Muscle layer of colon (tissue), 2 donors: ENCODE measurements at regions not wholly inside any gene's neighbourhood (a gene's known extent, or its start where the extent isn't known, plus 50 kb on each side); places are given as distances from the start of the nearest gene placed in this dataset.
"Not testable (repeated sequence)": the region's sequence is repeated elsewhere in the genome, so short reads cannot be mapped to it uniquely, and the experiment has no call there.

ENCODE experiments used
- H3K27ac ChIP-seq: one replicate; pipeline ENCODE4 v1.7.0; 2013; ENCODE audit warnings: low read depth, mild to moderate bottlenecking, low read length, moderate library complexity
- H3K27me3 ChIP-seq, 2 donors: one replicate each; pipeline ENCODE4 v1.7.0; 2013; ENCODE audit warnings: low read length in 2 of 2, mild to moderate bottlenecking in 2 of 2; ENCODE audit not compliant: insufficient read depth in 2 of 2, control insufficient read depth in 1 of 2
- H3K36me3 ChIP-seq: one replicate; pipeline ENCODE4 v1.7.0; 2013; ENCODE audit warnings: mild to moderate bottlenecking, low read length; ENCODE audit not compliant: insufficient read depth
- H3K4me1 ChIP-seq: one replicate; pipeline ENCODE4 v1.7.0; 2013; ENCODE audit warnings: mild to moderate bottlenecking, low read length; ENCODE audit not compliant: insufficient read depth
- H3K4me3 ChIP-seq, 2 donors: one replicate each; pipeline ENCODE4 v1.7.0; 2013; ENCODE audit warnings: low read length in 2 of 2, low read depth in 1 of 2, mild to moderate bottlenecking in 1 of 2, moderate library complexity in 1 of 2
- H3K9ac ChIP-seq: one replicate; pipeline ENCODE4 v1.7.0; 2013; ENCODE audit warnings: low read length
- H3K9me3 ChIP-seq: one replicate; pipeline ENCODE4 v1.7.0; 2013; ENCODE audit warnings: mild to moderate bottlenecking, low read length
- donor health status: abdominal sarcoma.
- donor health status: Adenocarcinoma of cecum.

DNA sequence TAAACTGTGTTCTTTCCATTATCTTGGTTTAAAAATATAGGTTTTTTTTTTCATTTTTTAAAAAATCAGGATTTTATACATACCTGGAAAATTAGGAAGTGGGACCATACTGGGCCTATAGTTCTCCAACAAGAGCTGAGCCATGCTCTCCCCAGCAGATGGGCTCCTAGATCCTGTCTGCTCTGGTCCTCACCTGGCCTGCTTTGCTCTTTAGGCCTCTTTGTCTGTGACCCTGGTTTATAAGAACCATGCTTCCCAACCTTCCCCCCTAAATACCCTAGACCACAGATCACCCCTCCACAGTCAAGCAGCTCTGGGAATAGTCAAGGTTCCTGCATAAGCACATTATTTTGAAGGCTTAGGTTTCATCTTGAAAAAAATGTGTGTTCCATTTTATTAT is 185.0 kb upstream of the TSHZ3 start:
- H3K9me3 ChIP-seq, result no peaks in the 10 kb centered on the region

DNA sequence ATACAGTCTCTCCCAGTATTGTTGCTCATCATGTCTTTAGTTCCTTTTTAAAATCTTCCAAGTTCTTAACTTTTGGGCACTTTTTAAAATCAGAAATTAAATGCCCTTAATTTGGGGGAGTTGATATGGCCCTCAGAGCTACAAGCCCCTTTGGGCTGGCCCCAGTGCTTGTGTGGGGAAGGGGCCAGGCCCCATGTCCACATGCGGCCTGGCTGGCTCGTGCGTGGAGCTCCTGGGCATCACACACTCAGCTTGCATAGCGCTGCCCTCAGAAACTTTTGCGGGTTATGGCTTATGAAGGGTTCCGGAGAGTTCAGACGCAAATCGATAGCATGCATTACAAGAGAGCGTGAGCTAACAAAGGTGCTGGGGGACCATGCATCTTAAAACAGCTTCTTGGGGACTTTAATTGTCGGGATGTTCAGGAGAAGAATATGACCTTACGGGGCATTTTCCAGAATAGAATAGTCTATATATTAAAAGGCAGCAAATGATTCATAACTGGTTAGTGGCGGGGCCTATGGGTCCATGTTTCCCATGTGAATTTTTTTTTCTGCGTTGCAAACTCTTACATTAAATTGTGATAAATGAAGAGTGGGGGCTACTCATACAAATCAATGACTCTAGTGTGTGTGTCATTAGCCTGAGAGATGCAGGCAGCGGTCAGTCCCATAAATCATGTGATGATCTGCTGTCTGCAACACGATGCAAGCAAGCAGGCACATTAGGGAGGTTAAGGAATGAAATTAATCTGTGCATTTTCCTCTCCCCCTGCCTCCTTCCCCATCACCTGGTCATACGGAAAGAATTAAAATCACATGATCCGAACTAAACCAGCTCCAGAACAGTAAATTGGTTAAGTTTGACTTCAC is 185.8 kb upstream of the TSHZ3 start:
- Histone ChIP-seq H3K4me3 (no peak overlapping the region), H3K36me3 (no peaks in the 10 kb centered on the region), H3K27ac (no peak overlapping the region), H3K9ac (no peak overlapping the region), H3K9me3 (no peaks in the 10 kb centered on the region), H3K27me3 (no peaks in the 10 kb centered on the region), H3K4me1 (no peaks in the 10 kb centered on the region)

More for the DNA sequence above, 185.0 kb upstream of the TSHZ3 start:
- H3K27ac ChIP-seq, result no peak overlapping the region
- no peak overlapping the region for H3K4me3 ChIP-seq
- no peaks in the 10 kb centered on the region for H3K27me3 ChIP-seq
- no peak overlapping the region for H3K9ac ChIP-seq
- no peaks in the 10 kb centered on the region for H3K36me3 ChIP-seq
- no peaks in the 10 kb centered on the region for H3K4me1 ChIP-seq

DNA sequence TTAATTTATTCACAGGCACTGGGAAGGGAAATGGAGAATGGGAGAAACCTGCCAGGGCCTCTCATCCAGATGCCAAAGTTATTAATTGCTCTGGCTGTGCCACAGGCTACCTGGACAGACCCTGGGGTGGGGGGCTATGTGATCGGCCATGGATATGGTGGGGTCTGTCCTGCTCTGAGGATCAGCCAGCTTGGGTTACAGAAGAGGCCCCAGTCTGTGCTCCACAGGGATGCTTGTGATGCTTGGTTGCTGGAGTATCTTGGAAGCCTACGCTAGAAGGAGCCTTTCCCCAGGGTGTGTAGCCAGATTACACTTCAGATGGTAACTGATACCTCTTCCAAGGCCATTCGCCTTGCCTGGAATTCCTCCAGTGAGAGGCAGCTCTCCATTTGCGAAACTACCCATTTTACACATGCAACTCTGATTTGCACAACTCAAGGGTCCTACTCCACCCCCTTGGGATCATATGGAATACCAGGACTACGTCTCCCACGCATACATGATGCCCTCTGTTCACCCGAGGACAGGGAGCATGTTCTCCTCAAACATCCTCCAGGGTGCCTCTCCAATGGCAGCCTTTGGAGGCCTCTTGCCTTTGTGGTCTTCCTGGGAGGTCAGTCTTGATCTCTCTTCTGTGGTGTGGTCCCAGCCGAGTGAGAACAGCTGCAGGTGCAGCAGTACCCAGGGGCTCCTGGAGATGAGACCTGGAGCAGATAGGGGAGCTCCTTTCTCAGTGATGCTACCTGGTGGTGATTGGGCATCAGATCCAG is 186.6 kb upstream of the TSHZ3 start:
- Histone ChIP-seq H3K27me3 (no peaks in the 10 kb centered on the region), H3K4me3 (no peak overlapping the region), H3K9me3 (no peaks in the 10 kb centered on the region), H3K9ac (no peak overlapping the region), H3K4me1 (no peaks in the 10 kb centered on the region), H3K36me3 (no peaks in the 10 kb centered on the region), H3K27ac (no peak overlapping the region)

DNA sequence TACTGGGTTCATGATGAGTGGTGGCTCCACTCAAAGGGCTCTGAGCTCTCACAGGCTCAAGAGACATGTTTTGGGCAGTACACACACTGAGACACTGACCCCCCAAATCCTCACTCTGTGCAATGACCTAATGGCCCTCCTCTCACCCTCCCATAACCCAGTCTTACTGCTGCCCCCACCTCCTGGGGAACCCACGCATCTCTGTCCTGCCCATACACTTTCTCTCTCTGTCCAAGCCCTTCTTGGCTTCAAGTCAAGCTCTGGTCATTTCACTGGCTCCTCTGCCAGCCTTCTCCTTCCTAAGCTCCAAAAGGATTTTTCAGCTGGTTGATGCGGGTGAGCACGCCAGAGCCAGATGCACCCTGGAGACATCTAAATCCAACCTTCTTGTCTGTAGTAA is 187.9 kb upstream of the TSHZ3 start:
- no peak overlapping the region for H3K27ac ChIP-seq
- H3K9ac ChIP-seq, result no peak overlapping the region
- no peak overlapping the region for H3K4me3 ChIP-seq
- no peaks in the 10 kb centered on the region for H3K4me1 ChIP-seq
- H3K9me3 ChIP-seq, result no peaks in the 10 kb centered on the region
- H3K27me3 ChIP-seq, result no peaks in the 10 kb centered on the region
- H3K36me3 ChIP-seq, result no peaks in the 10 kb centered on the region

DNA sequence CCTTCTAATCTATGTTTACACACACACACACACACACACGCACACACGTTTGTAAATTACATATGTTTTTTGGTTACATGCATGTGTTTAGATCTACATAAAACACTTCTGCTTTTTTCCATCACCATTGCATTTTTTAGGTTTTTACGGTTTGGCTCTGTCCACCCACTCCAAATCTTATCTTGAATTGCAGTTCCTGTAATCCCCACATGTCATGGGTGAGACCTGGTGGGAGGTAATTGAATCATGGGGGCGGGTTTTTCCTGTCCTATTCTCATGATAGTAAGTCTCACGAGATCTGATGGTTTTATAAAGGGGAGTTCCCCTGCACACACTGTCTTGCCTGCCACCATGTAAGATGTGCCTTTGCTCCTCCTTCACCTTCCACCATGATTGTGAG is 188.7 kb upstream of the TSHZ3 start:
- H3K9ac ChIP-seq, H3K27me3 ChIP-seq, H3K36me3 ChIP-seq, H3K4me1 ChIP-seq, H3K4me3 ChIP-seq, H3K9me3 ChIP-seq, H3K27ac ChIP-seq: not testable (repeated sequence)

DNA sequence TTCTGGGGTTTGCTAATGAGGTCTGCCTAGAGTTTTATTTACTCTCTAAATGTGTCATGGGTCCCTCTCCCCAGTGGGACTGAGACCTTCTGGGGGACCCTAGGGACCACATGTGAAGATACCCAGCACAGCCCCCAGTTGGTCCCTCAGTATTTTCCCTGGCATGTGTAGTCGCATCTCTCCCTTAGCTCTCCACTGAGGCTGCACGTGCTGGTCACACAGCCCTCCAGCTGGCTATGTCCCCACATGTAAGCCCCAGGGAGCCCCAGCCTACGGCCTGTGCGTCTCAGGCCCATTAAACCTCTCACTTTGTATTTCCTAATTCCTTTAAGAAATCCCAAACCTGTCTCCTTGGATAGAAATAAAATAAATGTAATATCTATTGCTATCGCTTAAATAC is 189.6 kb upstream of the TSHZ3 start:
- H3K36me3 ChIP-seq, result no peaks in the 10 kb centered on the region
- no peaks in the 10 kb centered on the region for H3K9me3 ChIP-seq
- H3K9ac ChIP-seq, result no peak overlapping the region
- H3K27me3 ChIP-seq, result no peaks in the 10 kb centered on the region
- H3K27ac ChIP-seq, result no peak overlapping the region
- H3K4me1 ChIP-seq, result no peaks in the 10 kb centered on the region
- no peak overlapping the region for H3K4me3 ChIP-seq

DNA sequence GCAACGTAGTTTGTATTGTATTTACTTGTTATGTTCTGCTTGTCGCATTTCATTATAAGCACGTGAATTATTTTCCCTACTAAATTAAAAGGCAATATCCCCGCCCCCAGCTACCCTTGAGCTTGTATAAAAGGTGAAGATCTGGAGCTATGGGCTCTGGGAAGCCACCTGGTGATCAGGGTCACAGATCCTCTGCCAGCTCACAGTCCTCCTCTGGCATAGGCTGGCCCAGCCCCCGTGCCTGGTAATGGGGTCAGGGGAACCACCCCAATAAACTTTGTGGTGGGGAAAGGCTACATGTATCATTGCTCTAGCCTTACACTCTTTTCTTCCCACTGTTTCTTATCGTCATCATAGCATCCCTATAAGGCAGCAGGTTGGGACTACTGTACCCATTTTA is 190.2 kb upstream of the TSHZ3 start:
- Histone ChIP-seq H3K4me3 (no peak overlapping the region), H3K27me3 (no peaks in the 10 kb centered on the region), H3K4me1 (no peaks in the 10 kb centered on the region)

DNA sequence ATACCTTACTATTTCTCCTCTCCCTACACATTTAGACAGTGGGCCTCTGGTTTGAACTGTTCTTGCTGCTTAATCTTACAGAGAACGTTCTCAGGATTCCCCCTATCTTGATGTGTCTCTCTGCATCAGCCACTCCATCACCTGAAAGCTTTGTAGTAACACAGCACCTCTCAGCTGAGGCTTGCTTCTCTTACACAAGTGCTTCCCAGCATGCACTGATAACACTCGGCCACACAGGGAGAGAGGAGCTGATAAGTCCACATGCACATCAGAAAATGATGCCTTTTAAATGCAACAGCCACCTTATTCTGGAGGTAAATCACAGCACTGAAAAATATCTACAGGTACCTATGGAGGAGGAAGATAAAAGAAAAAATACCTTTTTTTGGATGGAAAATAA is 192.2 kb upstream of the TSHZ3 start:
- no peak overlapping the region for H3K4me3 ChIP-seq
- H3K27ac ChIP-seq, result no peak overlapping the region
- H3K36me3 ChIP-seq, result no peaks in the 10 kb centered on the region
- no peaks in the 10 kb centered on the region for H3K9me3 ChIP-seq
- no peaks in the 10 kb centered on the region for H3K4me1 ChIP-seq
- H3K9ac ChIP-seq, result no peak overlapping the region
- no peaks in the 10 kb centered on the region for H3K27me3 ChIP-seq

More for the DNA sequence above, 190.2 kb upstream of the TSHZ3 start:
- Histone ChIP-seq H3K9me3 (no peaks in the 10 kb centered on the region), H3K36me3 (no peaks in the 10 kb centered on the region), H3K27ac (no peak overlapping the region), H3K9ac (no peak overlapping the region)

DNA sequence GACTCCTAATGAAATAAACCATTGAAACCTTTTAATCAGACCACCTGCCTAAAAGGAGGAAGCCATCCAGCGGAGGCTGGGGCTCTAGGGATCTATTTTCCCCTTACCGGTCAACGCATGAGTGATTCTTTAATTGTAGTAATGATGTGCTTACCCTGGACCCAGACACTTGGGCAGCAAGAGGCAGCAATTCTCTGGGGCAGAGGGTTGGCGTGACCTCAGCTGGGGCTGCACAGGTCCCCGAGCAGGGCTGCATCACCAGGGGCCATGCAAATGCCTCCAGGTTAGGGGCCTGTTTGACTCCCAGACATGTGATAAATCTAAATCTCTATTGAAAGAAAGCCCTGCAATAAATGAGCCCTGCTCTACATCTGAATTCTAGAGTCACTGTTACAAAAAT is 194.2 kb upstream of the TSHZ3 start:
- no peaks in the 10 kb centered on the region for H3K27me3 ChIP-seq
- no peaks in the 10 kb centered on the region for H3K36me3 ChIP-seq

DNA sequence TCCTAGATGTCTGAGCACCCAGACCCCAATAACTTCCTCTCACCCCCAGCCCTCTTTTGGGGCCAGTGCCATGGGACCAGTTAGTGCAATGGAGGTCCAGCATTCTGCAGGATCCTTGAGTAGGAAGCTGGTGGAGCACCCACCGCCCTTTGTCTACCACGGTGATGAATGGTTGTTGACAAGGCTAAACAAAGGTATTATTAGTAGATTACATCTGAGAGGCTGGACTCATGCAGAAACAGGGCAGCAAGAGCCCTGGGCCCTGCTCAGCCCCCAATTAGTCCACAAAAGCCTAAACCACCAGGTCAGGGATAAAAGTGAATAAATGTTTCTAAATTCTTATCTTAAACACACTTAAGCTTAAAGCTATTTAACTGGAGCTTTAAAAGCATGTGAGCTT is 196.5 kb upstream of the TSHZ3 start:
- H3K9me3 ChIP-seq, result no peaks in the 10 kb centered on the region
- H3K36me3 ChIP-seq, result no peaks in the 10 kb centered on the region
- H3K9ac ChIP-seq, result no peak overlapping the region
- H3K4me1 ChIP-seq, result no peaks in the 10 kb centered on the region
- H3K27ac ChIP-seq, result no peak overlapping the region
- no peak overlapping the region for H3K4me3 ChIP-seq
- H3K27me3 ChIP-seq, result no peaks in the 10 kb centered on the region

More for the DNA sequence above, 194.2 kb upstream of the TSHZ3 start:
- H3K27ac ChIP-seq, result no peak overlapping the region
- H3K4me3 ChIP-seq, result no peak overlapping the region
- no peaks in the 10 kb centered on the region for H3K9me3 ChIP-seq
- no peak overlapping the region for H3K9ac ChIP-seq
- H3K4me1 ChIP-seq, result no peaks in the 10 kb centered on the region

DNA sequence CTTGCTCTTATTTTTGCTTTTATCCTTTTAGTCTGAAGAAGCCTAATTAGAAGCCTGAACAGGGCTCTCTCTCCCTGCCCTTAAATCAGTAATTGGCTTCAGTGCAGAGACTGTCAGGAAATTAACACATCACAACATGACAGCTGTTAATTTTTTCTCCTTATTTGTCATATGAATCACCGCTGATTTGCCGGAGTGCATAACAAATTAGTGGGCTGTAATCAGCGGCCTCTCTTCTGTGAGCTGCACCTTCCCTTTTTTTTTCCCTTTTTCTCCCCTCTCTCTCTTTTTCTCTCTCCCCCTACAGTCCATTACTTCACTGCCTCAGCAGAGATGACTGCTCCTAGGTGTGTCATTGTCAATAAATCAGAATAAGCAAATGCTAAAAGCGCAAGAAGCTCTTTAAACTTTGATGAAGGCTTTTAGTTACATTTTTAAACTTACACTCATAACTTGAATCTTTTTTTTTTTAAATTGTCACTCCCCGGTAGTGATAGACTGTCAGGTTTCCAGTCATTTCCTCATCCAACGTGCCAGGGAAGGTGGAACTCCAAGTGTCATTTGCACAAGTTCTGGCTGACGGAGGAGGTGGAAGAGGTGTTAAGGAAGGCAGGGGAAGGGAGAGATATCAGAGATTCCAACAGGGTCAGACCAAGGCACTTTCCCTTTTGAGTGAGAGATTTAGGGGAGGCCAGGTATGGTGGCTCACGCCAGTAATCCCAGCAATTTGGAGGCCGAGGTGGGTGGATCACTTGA is 197.1 kb upstream of the TSHZ3 start:
- Histone ChIP-seq H3K4me1 (no peaks in the 10 kb centered on the region), H3K36me3 (no peaks in the 10 kb centered on the region), H3K27ac (no peak overlapping the region), H3K27me3 (no peaks in the 10 kb centered on the region), H3K9ac (no peak overlapping the region), H3K4me3 (no peak overlapping the region), H3K9me3 (no peaks in the 10 kb centered on the region)
